A172 (cell line): ENCODE measurements at regions not wholly inside any gene's neighbourhood (a gene's known extent, or its start where the extent isn't known, plus 50 kb on each side); places are given as distances from the start of the nearest gene placed in this dataset.

Source experiments
- DNase-seq: peaks from one replicate; pipeline ENCODE4 v3.0.0-alpha.2; 2015; ENCODE audit warnings: low spot score

GRCh38 chr5:60376860-60377259, 323.1 kb downstream of the DEPDC1B start:
- DNase-seq = no peak

- no peak for DNase-seq
Observed at GRCh38 chr5:60374409-60374808, 325.6 kb downstream of the DEPDC1B start.

- DNase-seq = no peak
Observed at GRCh38 chr5:60372786-60373185, 327.2 kb downstream of the DEPDC1B start.

- no peak for DNase-seq
Observed at GRCh38 chr5:60371065-60371464, 328.9 kb downstream of the DEPDC1B start.

GRCh38 chr5:60370508-60370907, 329.5 kb downstream of the DEPDC1B start:
- no peak for DNase-seq

- no peak for DNase-seq
Observed at GRCh38 chr5:60369391-60369790, 330.6 kb downstream of the DEPDC1B start.

- no peak for DNase-seq
Observed at GRCh38 chr5:60368100-60368499, 331.9 kb downstream of the DEPDC1B start.

GRCh38 chr5:60366489-60366888, 333.5 kb downstream of the DEPDC1B start:
- no peak for DNase-seq

GRCh38 chr5:60365001-60365400, 335.0 kb downstream of the DEPDC1B start:
- no peak for DNase-seq

- DNase-seq = peak; percentile 60
Observed at GRCh38 chr5:60362158-60362557, 337.8 kb downstream of the DEPDC1B start.

GRCh38 chr5:60360355-60360754, 339.6 kb downstream of the DEPDC1B start:
- DNase-seq = no peak

- DNase-seq = no peak
Observed at GRCh38 chr5:60357302-60357701, 342.7 kb downstream of the DEPDC1B start.

- no peak for DNase-seq
Observed at GRCh38 chr5:60356745-60357144, 343.2 kb downstream of the DEPDC1B start.

GRCh38 chr5:60355181-60355580, 344.8 kb downstream of the DEPDC1B start:
- no peak for DNase-seq

- no peak for DNase-seq
Observed at GRCh38 chr5:60354311-60354710, 345.7 kb downstream of the DEPDC1B start.

- DNase-seq = no peak
Observed at GRCh38 chr5:60352992-60353599, 346.9 kb downstream of the DEPDC1B start.

- no peak for DNase-seq
Observed at GRCh38 chr5:60350794-60351193, 349.2 kb downstream of the DEPDC1B start.

GRCh38 chr5:60349891-60350415, 350.0 kb downstream of the DEPDC1B start:
- no peak for DNase-seq

- DNase-seq = no peak
Observed at GRCh38 chr5:60346393-60346792, 353.6 kb downstream of the DEPDC1B start.

- no peak for DNase-seq
Observed at GRCh38 chr5:60343102-60343501, 356.9 kb downstream of the DEPDC1B start.

- DNase-seq = no peak
Observed at GRCh38 chr5:60340965-60341471, 358.9 kb downstream of the DEPDC1B start.

- DNase-seq = no peak
Observed at GRCh38 chr5:60340326-60340725, 359.6 kb downstream of the DEPDC1B start.

- no peak for DNase-seq
Observed at GRCh38 chr5:60339691-60340201, 360.2 kb downstream of the DEPDC1B start.

- DNase-seq = no peak
Observed at GRCh38 chr5:60338846-60339245, 361.1 kb downstream of the DEPDC1B start.
